Natural killer cell (primary cell): ENCODE measurements at regions not wholly inside any gene's neighbourhood (a gene's known extent, or its start where the extent isn't known, plus 50 kb on each side); places are given as distances from the start of the nearest gene placed in this dataset.

Source experiments
- ATAC-seq, 3 donors: fragments of 150-1000 bp in 2 of 3; fragments of 200-7000 bp in 1 of 3; cut with Tn5 transposase; 1 replicate in 1 of 3; 2 replicates in 2 of 3; pipeline ENCODE4 v1.10.0; 2021; ENCODE audit warnings: mild to moderate bottlenecking in 2 of 3, moderate library complexity in 2 of 3
- DNase-seq, 2 donors: peaks; one replicate each; pipeline versions ENCODE4 v3.0.0 to v3.0.0-alpha.2; 2013 to 2021; ENCODE audit warnings: mixed read lengths in 1 of 2
- H3K27ac ChIP-seq: one replicate; pipeline ENCODE4 v1.5.1; 2013; ENCODE audit warnings: mild to moderate bottlenecking, low read length
- H3K27me3 ChIP-seq: one replicate; pipeline ENCODE4 v1.6.1; 2013; ENCODE audit warnings: low read length; ENCODE audit not compliant: control insufficient read depth, insufficient read depth
- H3K36me3 ChIP-seq: one replicate; pipeline ENCODE4 v1.6.1; 2013; ENCODE audit warnings: low read length; ENCODE audit not compliant: control insufficient read depth, insufficient read depth
- H3K4me1 ChIP-seq: one replicate; pipeline ENCODE4 v1.6.1; 2013; ENCODE audit warnings: low read length; ENCODE audit not compliant: control insufficient read depth, insufficient read depth
- H3K4me3 ChIP-seq: one replicate; pipeline ENCODE4 v1.5.1; 2013; ENCODE audit warnings: low read length
- H3K9me3 ChIP-seq: one replicate; pipeline ENCODE4 v1.6.1; 2013; ENCODE audit warnings: low read length; ENCODE audit not compliant: control insufficient read depth, insufficient read depth
- H3K27ac Mint-ChIP-seq, 2 donors: one replicate each; pipeline ENCODE4 v1.8.0; 2022; ENCODE audit warnings: mild to moderate bottlenecking in 2 of 2, mixed read lengths in 2 of 2, moderate library complexity in 1 of 2
- H3K27me3 Mint-ChIP-seq, 2 donors: one replicate each; pipeline ENCODE4 v1.8.0; 2022; ENCODE audit warnings: low read depth in 2 of 2, mixed read lengths in 2 of 2
- H3K36me3 Mint-ChIP-seq: one replicate; pipeline ENCODE4 v1.8.0; 2022; ENCODE audit warnings: mixed read lengths
- H3K4me1 Mint-ChIP-seq, 2 donors: one replicate each; pipeline ENCODE4 v1.8.0; 2022; ENCODE audit warnings: mixed read lengths in 2 of 2
- H3K4me3 Mint-ChIP-seq: one replicate; pipeline ENCODE4 v1.8.0; 2022; ENCODE audit warnings: mild to moderate bottlenecking, moderate library complexity, mixed read lengths
- H3K9me3 Mint-ChIP-seq, 2 donors: one replicate each; pipeline ENCODE4 v1.8.0; 2022; ENCODE audit warnings: mixed read lengths in 2 of 2
- CTCF ChIP-seq: fragments of 200-600 bp; IDR thresholded peaks from one replicate; pipeline ENCODE4 v1.8.0; 2022; ENCODE audit warnings: antibody characterized with exemption
- WGBS: methylation state at CpG from one replicate; pipeline ENCODE4 v1.1.7; 2013; ENCODE audit warnings: missing lambda C conversion rate; ENCODE audit not compliant: insufficient coverage; 5-methylcytosine and 5-hydroxymethylcytosine counted together
- intact Hi-C: fragments of 100-400 bp; cut with micrococcal nuclease; formaldehyde crosslinking; loops from one replicate; pipeline ENCODE4 v1.14.2; 2022

- Mint-ChIP-seq H3K4me1 (no peaks in the 10 kb centered on the region), H3K27me3 (no peaks in the 10 kb centered on the region), H3K36me3 (no peaks in the 10 kb centered on the region), H3K4me3 (no peak overlapping the region), H3K9me3 (peaks cover 4 to 6% of the 10 kb centered on the region in 2 donors), H3K27ac (no peak overlapping the region)
- no peaks in the 10 kb centered on the region for H3K4me1 ChIP-seq
- DNase-seq, result no peak
- ATAC-seq, result no peak
- WGBS, result no CpG with 5 or more reads among the region's 2 CpGs
- no peaks in the 10 kb centered on the region for H3K9me3 ChIP-seq
- no peak overlapping the region for H3K4me3 ChIP-seq
- no peaks in the 10 kb centered on the region for H3K27me3 ChIP-seq
- H3K36me3 ChIP-seq, result no peaks in the 10 kb centered on the region
- TF ChIP-seq CTCF, result no peak
- no peak overlapping the region for H3K27ac ChIP-seq
- intact Hi-C loops, result no loop called here
Measured at GRCh38 chr1:164225011-164225410, 334.0 kb upstream of the PBX1 start.

- Histone ChIP-seq H3K36me3 (no peaks in the 10 kb centered on the region), H3K4me1 (no peaks in the 10 kb centered on the region), H3K4me3 (no peak overlapping the region), H3K9me3 (no peaks in the 10 kb centered on the region), H3K27me3 (no peaks in the 10 kb centered on the region), H3K27ac (no peak overlapping the region)
- DNase-seq, result no peak
- no peak for TF ChIP-seq CTCF
- 78% methylated on average over 4 of the region's 4 CpGs for WGBS
- Mint-ChIP-seq H3K27me3 (no peaks in the 10 kb centered on the region), H3K4me1 (no peaks in the 10 kb centered on the region), H3K9me3 (peaks cover 4 to 6% of the 10 kb centered on the region in 2 donors), H3K4me3 (no peak overlapping the region), H3K27ac (no peak overlapping the region), H3K36me3 (no peaks in the 10 kb centered on the region)
- ATAC-seq, result no peak
- intact Hi-C loops, result no loop called here
Measured at GRCh38 chr1:164226977-164227376, 332.0 kb upstream of the PBX1 start.

- DNase-seq (no peak), ATAC-seq (no peak)
- Mint-ChIP-seq H3K27ac (no peak overlapping the region), H3K4me3 (no peak overlapping the region), H3K27me3 (no peaks in the 10 kb centered on the region), H3K9me3 (peaks cover 6% of the 10 kb centered on the region in 2 donors), H3K36me3 (no peaks in the 10 kb centered on the region), H3K4me1 (no peaks in the 10 kb centered on the region)
- no peaks in the 10 kb centered on the region for H3K9me3 ChIP-seq
- no peaks in the 10 kb centered on the region for H3K36me3 ChIP-seq
- H3K27me3 ChIP-seq, result no peaks in the 10 kb centered on the region
- H3K4me3 ChIP-seq, result no peak overlapping the region
- TF ChIP-seq CTCF, result no peak
- 82% methylated on average over 6 of the region's 6 CpGs for WGBS
- intact Hi-C loops, result no loop called here
- no peak overlapping the region for H3K27ac ChIP-seq
- no peaks in the 10 kb centered on the region for H3K4me1 ChIP-seq
Measured at GRCh38 chr1:164228928-164229327, 330.1 kb upstream of the PBX1 start.

- ATAC-seq (no peak), DNase-seq (no peak)
- H3K9me3 ChIP-seq, result no peaks in the 10 kb centered on the region
- no peaks in the 10 kb centered on the region for H3K27me3 ChIP-seq
- Mint-ChIP-seq H3K36me3 (no peaks in the 10 kb centered on the region), H3K27me3 (no peaks in the 10 kb centered on the region), H3K27ac (no peak overlapping the region), H3K4me3 (no peak overlapping the region), H3K4me1 (no peaks in the 10 kb centered on the region), H3K9me3 (peaks cover 0 to 2% of the 10 kb centered on the region in 2 donors)
- H3K36me3 ChIP-seq, result no peaks in the 10 kb centered on the region
- intact Hi-C loops, result no loop called here
- 90% methylated on average over 3 of the region's 3 CpGs for WGBS
- no peaks in the 10 kb centered on the region for H3K4me1 ChIP-seq
- no peak overlapping the region for H3K27ac ChIP-seq
- TF ChIP-seq CTCF, result no peak
- H3K4me3 ChIP-seq, result no peak overlapping the region
Measured at GRCh38 chr1:164233149-164233548, 325.8 kb upstream of the PBX1 start.
